H1 (cell line): ENCODE measurements at regions not wholly inside any gene's neighbourhood (a gene's known extent, or its start where the extent isn't known, plus 50 kb on each side); places are given as distances from the start of the nearest gene placed in this dataset.

Source experiments
- CTCF ChIA-PET: fragments of 300-600 bp; sonication (Branson Sonifier 250); formaldehyde crosslinking; loops from one replicate; lab custom pipeline; 2021; ENCODE audit not compliant: partially characterized antibody; lab: Charles Lee
- POLR2A ChIA-PET: fragments of 300-600 bp; sonication (Branson Sonifier 250); formaldehyde crosslinking; loops from one replicate; lab custom pipeline; 2021; ENCODE audit warnings: inconsistent platforms; ENCODE audit not compliant: partially characterized antibody; lab: Charles Lee
- DNase-seq, 2 experiments: peaks; one replicate each; pipeline versions ENCODE4 v3.0.0 to v3.0.0-alpha.2; 2010 to 2022; ENCODE audit warnings: low spot score in 2 of 2, low read depth in 1 of 2, mixed read lengths in 1 of 2
- FAIRE-seq: peaks from 2 replicates; lab custom pipeline; 2011; peaks lifted over from hg19 to GRCh38; lab: Jason Lieb, UNC
- H2AFZ ChIP-seq: 2 replicates; pipeline ENCODE4 v1.8.1; 2012; ENCODE audit warnings: low read length, inconsistent platforms
- H2AK5ac ChIP-seq: 2 replicates; pipeline ENCODE4 v1.6.1; 2013; ENCODE audit warnings: low read depth, low read length
- H2BK120ac ChIP-seq: replicated peaks from 2 replicates; pipeline ENCODE3; 2013; ENCODE audit warnings: low read depth, low read length, inconsistent platforms
- H2BK12ac ChIP-seq: 2 replicates; pipeline ENCODE4 v1.6.1; 2013; ENCODE audit warnings: low read depth, low read length
- H2BK15ac ChIP-seq: 2 replicates; pipeline ENCODE4 v1.6.1; 2013; ENCODE audit warnings: low read length
- H2BK20ac ChIP-seq: 2 replicates; pipeline ENCODE4 v1.6.1; 2013; ENCODE audit warnings: low read length
- H2BK5ac ChIP-seq: 2 replicates; pipeline ENCODE4 v1.6.1; 2013; ENCODE audit warnings: low read depth, low read length
- H3K14ac ChIP-seq: 2 replicates; pipeline ENCODE4 v1.6.1; 2013; ENCODE audit warnings: inconsistent platforms; ENCODE audit not compliant: insufficient read length
- H3K18ac ChIP-seq: 2 replicates; pipeline ENCODE4 v1.6.1; 2013; ENCODE audit warnings: low read length; ENCODE audit errors: extremely low read depth
- H3K23ac ChIP-seq: 2 replicates; pipeline ENCODE4 v1.6.1; 2013; ENCODE audit warnings: inconsistent platforms; ENCODE audit not compliant: insufficient read length
- H3K23me2 ChIP-seq: 2 replicates; pipeline ENCODE4 v1.6.1; 2013; ENCODE audit warnings: low read depth, low read length
- H3K27ac ChIP-seq: 2 replicates; pipeline ENCODE4 v1.6.1; 2011; ENCODE audit warnings: low read depth, low read length, inconsistent platforms
- H3K27me3 ChIP-seq, 4 experiments: replicated peaks in 1 of 4; 1 replicate in 1 of 4; 2 replicates in 3 of 4; pipeline versions ENCODE4 v1.6.1 to v1.8.1; 2011 to 2013; ENCODE audit warnings: low read length in 3 of 4, mild to moderate bottlenecking in 3 of 4, inconsistent platforms in 2 of 4, mixed read lengths in 2 of 4, moderate library complexity in 1 of 4; ENCODE audit not compliant: control insufficient read depth in 3 of 4, insufficient read depth in 3 of 4; ENCODE audit errors: extremely low read depth in 1 of 4
- H3K36me3 ChIP-seq, 4 experiments: 2 replicates each; pipeline versions ENCODE4 v1.6.1 to v1.8.1; 2011 to 2013; ENCODE audit warnings: mild to moderate bottlenecking in 4 of 4, low read length in 3 of 4, moderate library complexity in 2 of 4, control low read depth in 1 of 4, inconsistent platforms in 1 of 4; ENCODE audit not compliant: insufficient read depth in 4 of 4, control insufficient read depth in 2 of 4
- H3K4ac ChIP-seq: replicated peaks from 2 replicates; pipeline ENCODE3; 2013; ENCODE audit warnings: low read length, low read depth, mixed read lengths, inconsistent platforms; ENCODE audit not compliant: insufficient read length
- H3K4me1 ChIP-seq, 4 experiments: replicated peaks in 1 of 4; 1 replicate in 1 of 4; 2 replicates in 3 of 4; pipeline versions ENCODE4 v1.6.1 to v1.8.1; 2011 to 2013; ENCODE audit warnings: low read length in 3 of 4, inconsistent platforms in 2 of 4, mixed read lengths in 1 of 4; ENCODE audit not compliant: insufficient read depth in 4 of 4, control insufficient read depth in 3 of 4
- H3K4me2 ChIP-seq, 2 experiments: 2 replicates each; pipeline versions ENCODE4 v1.6.1 to v1.8.1; 2011 to 2013; ENCODE audit warnings: low read depth in 2 of 2, low read length in 2 of 2, control low read depth in 1 of 2, inconsistent platforms in 1 of 2, mild to moderate bottlenecking in 1 of 2; ENCODE audit not compliant: insufficient read depth in 1 of 2
- H3K4me3 ChIP-seq, 4 experiments: fragments of 200-600, 300-600 bp in 1 of 4; sonication (generic), shearing (Covaris generic), sonication (Bioruptor Twin) in 1 of 4; 2 replicates each; pipeline versions ENCODE4 v1.5.1 to v1.8.1; 2011 to 2016; ENCODE audit warnings: low read length in 4 of 4, low read depth in 3 of 4, control low read depth in 2 of 4, inconsistent platforms in 2 of 4, mild to moderate bottlenecking in 2 of 4, mixed read lengths in 1 of 4, moderate library complexity in 1 of 4; ENCODE audit not compliant: insufficient read depth in 2 of 4; ENCODE audit errors: extremely low read depth in 1 of 4
- H3K56ac ChIP-seq: replicated peaks from 2 replicates; pipeline ENCODE3; 2013; ENCODE audit warnings: low read depth, mild to moderate bottlenecking, mixed read lengths, low read length, inconsistent platforms; ENCODE audit not compliant: insufficient read length
- H3K79me1 ChIP-seq: 2 replicates; pipeline ENCODE4 v1.6.1; 2013; ENCODE audit warnings: low read depth, low read length, control low read depth
- H3K79me2 ChIP-seq, 2 experiments: 2 replicates each; pipeline versions ENCODE4 v1.6.1 to v1.8.1; 2012 to 2013; ENCODE audit warnings: low read length in 2 of 2, mild to moderate bottlenecking in 2 of 2, inconsistent platforms in 1 of 2; ENCODE audit not compliant: insufficient read depth in 2 of 2, control insufficient read depth in 1 of 2
- H3K9ac ChIP-seq, 4 experiments: replicated peaks in 1 of 4; 1 replicate in 1 of 4; 2 replicates in 3 of 4; pipeline versions ENCODE4 v1.6.1 to v1.8.1; 2011 to 2013; ENCODE audit warnings: low read depth in 3 of 4, low read length in 3 of 4, control low read depth in 2 of 4, mild to moderate bottlenecking in 2 of 4, moderate library complexity in 2 of 4, inconsistent platforms in 1 of 4; ENCODE audit errors: extremely low read depth in 1 of 4
- H3K9me3 ChIP-seq, 2 experiments: 2 replicates each; pipeline versions ENCODE4 v1.6.1 to v1.8.1; 2012 to 2013; ENCODE audit warnings: mild to moderate bottlenecking in 2 of 2, moderate library complexity in 2 of 2, control low read depth in 1 of 2, inconsistent platforms in 1 of 2, low read depth in 1 of 2, low read length in 1 of 2, mixed read lengths in 1 of 2; ENCODE audit not compliant: insufficient read depth in 2 of 2
- H4K20me1 ChIP-seq, 2 experiments: replicated peaks in 1 of 2; 2 replicates each; pipeline versions ENCODE3 to v1.8.1; 2011 to 2013; ENCODE audit warnings: inconsistent platforms in 2 of 2, low read length in 2 of 2, mild to moderate bottlenecking in 1 of 2; ENCODE audit not compliant: insufficient read depth in 2 of 2, control insufficient read depth in 1 of 2
- H4K5ac ChIP-seq: 2 replicates; pipeline ENCODE4 v1.6.1; 2013; ENCODE audit warnings: low read length, low read depth, mixed read lengths, inconsistent platforms; ENCODE audit not compliant: insufficient read length
- H4K8ac ChIP-seq: 2 replicates; pipeline ENCODE4 v1.8.0; 2013; ENCODE audit warnings: mild to moderate bottlenecking, moderate library complexity, low read length, inconsistent platforms; ENCODE audit not compliant: insufficient read depth; ENCODE audit errors: extremely low read depth
- H4K91ac ChIP-seq: replicated peaks from 2 replicates; pipeline ENCODE3; 2013; ENCODE audit warnings: low read length, mixed read lengths, inconsistent platforms; ENCODE audit not compliant: insufficient read length
- BRCA1 ChIP-seq: IDR thresholded peaks from 2 replicates; pipeline ENCODE4 v1.6.1; 2012; ENCODE audit warnings: low read depth, low read length, improper control_type of control experiment
- GABPA ChIP-seq: IDR thresholded peaks from 2 replicates; pipeline ENCODE4 v1.6.1; 2011; ENCODE audit warnings: mild to moderate bottlenecking, low read length, moderate library complexity, borderline replicate concordance; ENCODE audit not compliant: insufficient read depth
- HDAC2 ChIP-seq, 2 experiments: fragments of 300-600 bp in 1 of 2; sonication (generic) in 1 of 2; IDR thresholded peaks; 2 replicates each; pipeline ENCODE4 v1.6.1; 2011 to 2012; ENCODE audit warnings: low read depth in 2 of 2, low read length in 2 of 2, mild to moderate bottlenecking in 2 of 2, moderate library complexity in 2 of 2, borderline replicate concordance in 1 of 2, inconsistent platforms in 1 of 2
- HDAC6 ChIP-seq: IDR thresholded peaks from one replicate; pipeline ENCODE4 v1.7.1; 2012; ENCODE audit warnings: low read depth, mild to moderate bottlenecking, inconsistent platforms, low read length, moderate library complexity
- RBBP5 ChIP-seq: IDR thresholded peaks from 2 replicates; pipeline ENCODE4 v1.7.1; 2012; ENCODE audit warnings: low read depth, mild to moderate bottlenecking, inconsistent platforms, low read length, moderate library complexity, borderline replicate concordance
- WGBS, 2 experiments: shearing (Covaris generic) in 1 of 2; methylation state at CpG; one replicate each; pipeline versions ENCODE4 v1.1.6 to v1.1.7; 2013 to 2015; ENCODE audit warnings: low lambda C conversion rate in 2 of 2, mixed read lengths in 2 of 2, inconsistent platforms in 1 of 2, low coverage in 1 of 2, missing lambda C conversion rate in 1 of 2; ENCODE audit not compliant: insufficient replicate concordance in 2 of 2, insufficient coverage in 1 of 2, insufficient read length in 1 of 2; ENCODE audit errors: extremely low coverage in 1 of 2, missing lambda C conversion rate in 1 of 2; 5-methylcytosine and 5-hydroxymethylcytosine counted together

DNA sequence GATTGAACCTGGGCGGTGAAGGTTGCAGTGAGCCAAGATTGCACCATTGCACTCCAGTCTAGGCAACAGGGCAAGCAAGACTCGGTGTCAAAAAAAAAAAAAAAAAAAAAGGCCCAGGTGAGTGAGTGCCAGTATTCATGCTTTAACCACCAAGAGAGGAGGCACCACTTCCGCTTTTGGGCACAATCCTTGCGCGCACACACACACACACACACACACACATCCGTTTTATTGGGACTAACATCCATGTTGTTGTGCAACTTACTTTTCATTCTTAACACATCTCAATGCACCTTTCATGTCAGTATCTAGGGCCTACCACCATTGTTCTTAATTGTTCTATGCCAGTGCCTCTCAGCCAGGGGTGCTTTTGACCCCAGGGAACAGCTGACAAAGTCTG lies 263.0 kb downstream of the CDC5L start:
- TF ChIP-seq BRCA1 = no peak
- TF ChIP-seq RBBP5 = no peak
- no peak for TF ChIP-seq HDAC2 (IDR thresholded peaks at IDR 0.05; ENCODE audit: borderline replicate concordance in 1 of 2, low read depth in 2 of 2, low read length in 2 of 2)
- TF ChIP-seq GABPA = no peak
- TF ChIP-seq HDAC6 = no peak
- WGBS, 2 experiments = 89% methylated on average over 6 of the region's 6 CpGs; no CpG with 5 or more reads in 1 of the 2 experiments
- no peaks in the 10 kb centered on the region for H3K79me2 ChIP-seq

More for the DNA sequence above, 263.0 kb downstream of the CDC5L start:
- Histone ChIP-seq H3K23ac (no peak overlapping the region), H3K4me3 (no peak overlapping the region), H4K91ac (no peak overlapping the region), H3K4me1 (no peaks in the 10 kb centered on the region; a peak in 2 of 7 replicates), H3K18ac (no peak overlapping the region), H3K56ac (no peak overlapping the region), H3K23me2 (no peaks in the 10 kb centered on the region), H2AK5ac (no peak overlapping the region), H2AFZ (no peak overlapping the region), H3K4ac (no peak overlapping the region), H2BK20ac (no peak overlapping the region), H3K79me1 (no peaks in the 10 kb centered on the region), H2BK12ac (no peak overlapping the region; the same call in 1 of the 2 replicates), H3K9ac (no peak overlapping the region), H2BK5ac (no peak overlapping the region), H3K4me2 (no peak overlapping the region), H3K27me3 (no peaks in the 10 kb centered on the region), H4K5ac (no peak overlapping the region), H3K36me3 (no peaks in the 10 kb centered on the region), H4K8ac (no peak overlapping the region), H3K9me3 (no peaks in the 10 kb centered on the region), H4K20me1 (no peaks in the 10 kb centered on the region), H3K14ac (no peak overlapping the region), H2BK120ac (no peak overlapping the region), H2BK15ac (no peak overlapping the region), H3K27ac (no peak overlapping the region)
- DNase-seq (no peak), FAIRE-seq (no peak)
- ChIA-PET POLR2A (no interaction called here), CTCF (interaction anchor here (1.0 to 1.1 kb wide), 2 partner anchors 20 to 175 kb away, joined by 3 read pairs; no protein-coding TSS in a partner anchor)
